Rectal smooth muscle tissue (tissue), 1 donor: ENCODE measurements at regions not wholly inside any gene's neighbourhood (a gene's known extent, or its start where the extent isn't known, plus 50 kb on each side); places are given as distances from the start of the nearest gene placed in this dataset.
"Not testable (repeated sequence)": the region's sequence is repeated elsewhere in the genome, so short reads cannot be mapped to it uniquely, and the experiment has no call there.

Source experiments
- H3K27ac ChIP-seq: one replicate; pipeline ENCODE4 v1.7.0; 2013; ENCODE audit warnings: low read depth, low read length, inconsistent platforms
- H3K27me3 ChIP-seq: one replicate; pipeline ENCODE4 v1.7.0; 2013; ENCODE audit warnings: low read length; ENCODE audit not compliant: control insufficient read depth, insufficient read depth
- H3K36me3 ChIP-seq: one replicate; pipeline ENCODE4 v1.7.0; 2013; ENCODE audit warnings: low read length; ENCODE audit not compliant: control insufficient read depth, insufficient read depth
- H3K4me1 ChIP-seq: one replicate; pipeline ENCODE4 v1.7.0; 2013; ENCODE audit warnings: low read length; ENCODE audit not compliant: control insufficient read depth, insufficient read depth
- H3K4me3 ChIP-seq: one replicate; pipeline ENCODE4 v1.7.0; 2013; ENCODE audit warnings: low read length
- H3K9ac ChIP-seq: one replicate; pipeline ENCODE4 v1.7.0; 2013; ENCODE audit warnings: low read length

DNA sequence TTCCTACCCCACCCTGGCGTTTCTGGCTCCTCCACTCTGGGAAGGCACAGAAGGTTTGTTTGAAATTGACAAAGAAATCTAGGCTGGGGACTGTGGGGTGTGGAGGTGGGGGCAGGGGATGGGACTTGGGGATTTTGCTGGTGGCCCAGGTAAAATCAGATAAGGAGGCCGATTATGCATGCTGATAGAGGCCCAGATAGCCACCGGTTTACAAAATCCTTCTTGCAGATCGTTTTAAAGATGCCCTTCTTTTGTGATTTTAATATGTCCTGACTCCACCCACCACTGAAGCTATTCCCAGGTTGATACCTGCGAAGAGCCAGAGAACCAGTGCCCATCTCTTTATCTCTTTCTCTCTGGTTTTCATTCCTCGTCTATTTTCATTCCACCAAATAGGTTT, 104.9 kb downstream of the TFAP2C start:
- no peak overlapping the region for H3K9ac ChIP-seq
- no peak overlapping the region for H3K27ac ChIP-seq
- no peaks in the 10 kb centered on the region for H3K27me3 ChIP-seq
- H3K36me3 ChIP-seq, result no peaks in the 10 kb centered on the region
- peaks cover 4% of the 10 kb centered on the region for H3K4me1 ChIP-seq
- no peak overlapping the region for H3K4me3 ChIP-seq

DNA sequence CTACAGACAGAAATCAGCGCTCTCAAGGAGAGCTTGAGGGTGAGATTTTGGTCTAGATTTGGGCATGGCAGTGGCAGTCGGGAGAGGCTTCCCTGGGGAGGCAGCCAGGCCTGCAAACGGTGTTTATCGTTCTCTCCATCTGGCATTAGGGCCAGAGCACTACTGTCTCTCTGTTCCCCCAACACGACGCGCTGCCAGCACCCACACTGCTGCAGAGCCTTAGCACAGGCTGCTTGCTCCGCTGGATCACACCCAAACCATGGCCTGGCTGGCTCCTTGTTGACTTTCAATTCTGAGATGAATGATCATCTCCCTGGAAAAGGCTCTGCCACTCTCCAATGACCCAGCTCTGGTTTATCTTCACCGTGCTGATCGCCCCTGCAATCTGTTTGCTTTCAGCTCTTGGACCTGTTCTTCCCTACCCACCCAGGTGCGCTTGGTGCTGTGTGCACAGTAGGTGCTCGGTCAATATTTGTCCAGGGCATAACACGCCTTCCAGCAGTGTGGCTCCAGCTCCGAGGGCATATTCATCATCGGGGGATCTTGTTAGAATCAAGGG, 106.1 kb downstream of the TFAP2C start:
- H3K36me3 ChIP-seq, result no peaks in the 10 kb centered on the region
- H3K4me3 ChIP-seq, result no peak overlapping the region
- H3K27me3 ChIP-seq, result peaks cover 1% of the 10 kb centered on the region
- peaks cover 4% of the 10 kb centered on the region for H3K4me1 ChIP-seq
- peak overlapping the region; percentile 61 for H3K27ac ChIP-seq
- H3K9ac ChIP-seq, result no peak overlapping the region

- no peak overlapping the region for H3K4me3 ChIP-seq
These were observed 107.3 kb downstream of the TFAP2C start for GRCh38 chr20:56736285-56736857.

DNA sequence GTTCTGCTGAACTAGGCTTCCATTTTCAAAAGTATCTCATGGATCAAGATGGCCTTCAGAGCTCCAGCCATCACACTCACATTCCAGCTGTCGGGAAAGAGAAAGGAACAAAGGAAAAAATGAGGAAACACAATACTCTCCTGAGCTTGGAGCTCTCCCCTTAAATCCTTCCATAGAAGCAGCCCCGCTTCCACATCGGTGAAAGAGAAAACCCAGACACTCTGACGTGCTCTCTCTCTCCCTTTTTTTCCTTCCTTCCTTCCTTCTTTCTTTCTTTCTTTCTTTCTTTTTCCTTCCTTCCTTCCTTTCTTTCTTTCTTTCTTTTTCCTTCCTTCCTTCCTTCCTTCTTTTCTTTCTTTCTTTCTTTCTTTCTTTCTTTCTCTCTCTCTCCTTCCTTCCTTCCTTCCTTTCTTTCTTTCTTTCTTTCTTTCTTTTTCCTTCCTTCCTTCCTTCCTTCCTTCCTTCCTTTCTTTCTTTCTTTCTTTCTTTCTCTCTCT, 115.3 kb downstream of the TFAP2C start:
- not testable (repeated sequence) for H3K27ac ChIP-seq, H3K36me3 ChIP-seq, H3K4me3 ChIP-seq, H3K4me1 ChIP-seq, H3K27me3 ChIP-seq, H3K9ac ChIP-seq

More at GRCh38 chr20:56736285-56736857, 107.3 kb downstream of the TFAP2C start:
- peaks cover 2% of the 10 kb centered on the region for H3K27me3 ChIP-seq
- H3K27ac ChIP-seq, result no peak overlapping the region
- H3K4me1 ChIP-seq, result peaks cover 4% of the 10 kb centered on the region
- no peak overlapping the region for H3K9ac ChIP-seq
- H3K36me3 ChIP-seq, result no peaks in the 10 kb centered on the region

DNA sequence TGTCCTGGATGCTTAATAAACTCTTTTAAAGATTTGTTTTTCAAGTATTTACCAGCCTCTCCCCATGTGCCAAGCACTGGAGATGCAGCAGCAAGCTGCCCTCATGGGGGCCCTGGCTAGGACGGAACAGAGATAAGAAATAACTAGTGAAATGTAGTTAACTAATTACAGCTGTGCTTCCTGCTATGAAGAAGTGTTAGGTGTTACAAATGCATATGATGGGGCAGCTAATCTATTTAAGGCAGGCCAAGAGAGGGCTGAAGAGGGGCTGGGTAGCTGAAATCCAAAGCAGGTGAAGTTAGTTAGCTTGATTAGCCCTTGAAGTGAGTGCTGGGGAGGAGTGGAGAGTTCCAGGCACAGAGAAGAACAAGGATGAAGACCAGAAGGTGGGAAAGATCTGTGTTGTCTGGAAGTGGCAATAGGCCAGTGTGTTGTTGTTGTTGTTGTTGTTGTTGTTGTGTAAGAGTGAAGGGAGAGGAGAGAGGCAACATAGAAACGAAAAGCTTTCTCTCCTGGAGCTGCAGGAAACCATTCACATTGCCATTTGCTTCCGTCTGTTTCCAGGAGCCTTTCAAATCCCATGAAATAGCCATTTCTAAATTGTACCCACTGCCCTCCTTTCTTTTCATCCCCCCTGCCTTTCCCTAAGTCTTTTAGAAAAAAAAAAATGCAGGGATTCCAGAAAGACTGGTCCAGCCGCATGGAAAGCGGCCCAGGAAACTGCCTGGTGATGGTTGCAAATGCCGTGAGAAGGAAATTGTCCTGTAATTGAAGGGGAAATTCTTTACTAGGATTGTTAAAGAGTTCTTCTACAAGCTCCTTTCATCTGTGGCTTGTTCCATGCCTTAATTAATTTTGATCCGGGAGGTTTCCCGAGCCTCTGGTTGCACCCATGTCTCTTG, 119.6 kb downstream of the TFAP2C start:
- Histone ChIP-seq H3K4me1 (no peaks in the 10 kb centered on the region), H3K27ac (no peak overlapping the region), H3K4me3 (no peak overlapping the region), H3K9ac (no peak overlapping the region), H3K27me3 (no peaks in the 10 kb centered on the region), H3K36me3 (no peaks in the 10 kb centered on the region)

DNA sequence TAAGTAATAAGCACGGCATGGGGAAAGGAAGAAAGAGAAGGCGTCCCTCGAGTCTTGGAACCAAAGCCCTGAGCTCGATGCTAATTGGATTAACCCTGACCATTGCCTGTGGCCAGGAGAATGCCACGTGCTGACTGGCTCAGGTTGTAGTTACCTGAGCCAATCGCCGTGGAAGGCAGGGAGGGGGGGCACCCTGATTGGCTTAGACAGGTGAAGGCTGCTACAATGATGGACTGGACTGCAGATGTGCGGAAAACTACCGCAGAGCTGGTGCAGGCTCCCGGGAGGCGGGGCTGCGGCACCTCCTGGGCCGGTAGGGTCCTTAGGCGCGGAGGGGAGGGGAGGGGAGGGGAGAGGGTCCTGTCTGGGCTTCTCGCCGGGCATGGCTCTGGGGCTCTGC, 121.3 kb downstream of the TFAP2C start:
- no peaks in the 10 kb centered on the region for H3K4me1 ChIP-seq

GRCh38 chr20:56752274-56752673, 123.2 kb downstream of the TFAP2C start:
- Histone ChIP-seq H3K27me3 (peaks cover 2% of the 10 kb centered on the region), H3K36me3 (no peaks in the 10 kb centered on the region), H3K4me3 (no peak overlapping the region), H3K4me1 (no peaks in the 10 kb centered on the region), H3K27ac (no peak overlapping the region), H3K9ac (no peak overlapping the region)

More for the DNA sequence above, 121.3 kb downstream of the TFAP2C start:
- Histone ChIP-seq H3K4me3 (no peak overlapping the region), H3K9ac (no peak overlapping the region), H3K27ac (no peak overlapping the region), H3K36me3 (no peaks in the 10 kb centered on the region), H3K27me3 (peaks cover 2% of the 10 kb centered on the region)

GRCh38 chr20:56755201-56755600, 126.1 kb downstream of the TFAP2C start:
- no peaks in the 10 kb centered on the region for H3K36me3 ChIP-seq
- no peak overlapping the region for H3K4me3 ChIP-seq
- H3K27me3 ChIP-seq, result peaks cover 2% of the 10 kb centered on the region
- H3K27ac ChIP-seq, result no peak overlapping the region
- H3K4me1 ChIP-seq, result no peaks in the 10 kb centered on the region
- H3K9ac ChIP-seq, result no peak overlapping the region

- H3K27ac ChIP-seq, H3K36me3 ChIP-seq, H3K4me1 ChIP-seq, H3K4me3 ChIP-seq, H3K27me3 ChIP-seq, H3K9ac ChIP-seq: not testable (repeated sequence)
These were observed 127.6 kb downstream of the TFAP2C start for GRCh38 chr20:56756658-56757057.

- Histone ChIP-seq H3K4me3 (no peak overlapping the region), H3K27ac (no peak overlapping the region), H3K4me1 (no peaks in the 10 kb centered on the region), H3K9ac (no peak overlapping the region), H3K36me3 (no peaks in the 10 kb centered on the region), H3K27me3 (peaks cover 2% of the 10 kb centered on the region)
These were observed 129.6 kb downstream of the TFAP2C start for GRCh38 chr20:56758706-56759105.

DNA sequence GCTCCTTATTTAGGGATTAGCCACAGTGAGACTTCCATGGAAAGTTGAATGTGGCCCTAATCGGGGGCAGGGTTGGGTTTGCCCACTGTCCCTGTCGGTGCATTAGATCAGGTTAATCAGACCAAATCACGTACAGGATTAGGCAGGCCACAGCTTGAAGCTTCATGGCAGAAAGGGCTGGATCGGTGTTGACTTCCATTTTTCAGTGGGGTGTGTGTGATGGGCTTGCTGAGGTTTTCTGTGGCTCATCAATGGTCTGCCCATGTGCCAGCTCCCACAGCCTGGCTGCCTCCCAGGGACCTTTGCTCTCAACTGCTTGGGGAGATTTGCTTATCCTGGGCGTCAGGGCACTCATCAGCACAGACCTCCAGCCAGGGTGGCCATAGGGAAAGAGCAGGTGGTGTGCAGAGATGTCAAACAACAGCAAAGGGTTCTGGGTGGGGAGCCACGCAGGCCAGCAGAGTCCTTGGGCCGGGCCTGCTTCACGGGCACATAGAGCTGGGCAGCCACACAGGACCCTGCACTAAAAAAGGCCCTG, 130.7 kb downstream of the TFAP2C start:
- no peak overlapping the region for H3K9ac ChIP-seq
- H3K4me1 ChIP-seq, result no peaks in the 10 kb centered on the region
- no peak overlapping the region for H3K27ac ChIP-seq
- no peaks in the 10 kb centered on the region for H3K36me3 ChIP-seq
- no peak overlapping the region for H3K4me3 ChIP-seq
- H3K27me3 ChIP-seq, result no peaks in the 10 kb centered on the region

DNA sequence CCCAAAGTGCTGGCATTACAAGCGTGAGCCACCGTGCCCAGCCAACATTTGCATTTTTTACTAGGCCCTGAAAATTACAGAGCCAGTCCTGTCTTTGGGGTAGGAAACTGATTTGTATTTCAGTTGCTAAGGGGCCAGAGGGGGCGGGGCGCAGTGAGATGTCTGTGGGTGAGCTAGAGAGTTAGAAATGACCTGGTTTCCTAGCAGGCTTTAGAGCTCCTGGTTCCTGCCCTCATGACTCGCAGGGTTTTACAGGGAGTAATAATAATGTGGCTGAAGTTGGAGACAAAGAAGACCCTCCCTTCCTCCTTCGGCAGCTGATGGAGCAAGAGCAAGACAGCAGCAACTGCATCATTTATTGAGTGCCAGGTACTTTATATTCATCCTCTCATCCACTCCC, 131.5 kb downstream of the TFAP2C start:
- H3K36me3 ChIP-seq, result no peaks in the 10 kb centered on the region
- H3K27me3 ChIP-seq, result no peaks in the 10 kb centered on the region
- no peak overlapping the region for H3K9ac ChIP-seq
- H3K4me1 ChIP-seq, result no peaks in the 10 kb centered on the region
- no peak overlapping the region for H3K27ac ChIP-seq
- no peak overlapping the region for H3K4me3 ChIP-seq
